Thoracic aorta (tissue), 2 donors: ENCODE measurements at regions not wholly inside any gene's neighbourhood (a gene's known extent, or its start where the extent isn't known, plus 50 kb on each side); places are given as distances from the start of the nearest gene placed in this dataset.

Experiments used
- ATAC-seq: fragments of 150-250 bp; one replicate; pipeline ENCODE4 v1.8.0; 2017; ENCODE audit warnings: low read depth; ENCODE audit not compliant: insufficient number of reproducible peaks, low FRiP score
- DNase-seq: peaks from one replicate; pipeline ENCODE4 v3.0.0-alpha.2; 2020; ENCODE audit warnings: low spot score
- H3K27ac ChIP-seq, 2 donors: fragments of 200-600 bp; sonication (generic); 1 replicate in 1 of 2; 2 replicates in 1 of 2; pipeline ENCODE4 v1.5.1; 2016; ENCODE audit warnings: mild to moderate bottlenecking in 2 of 2, moderate library complexity in 2 of 2
- H3K27me3 ChIP-seq: fragments of 200-600 bp; sonication (generic); replicated peaks from 2 replicates; pipeline ENCODE4 v1.6.0; 2016; ENCODE audit warnings: mild to moderate bottlenecking; ENCODE audit not compliant: insufficient read depth
- H3K36me3 ChIP-seq: fragments of 200-600 bp; sonication (generic); one replicate; pipeline ENCODE4 v1.5.1; 2016
- H3K4me1 ChIP-seq, 2 donors: fragments of 200-600 bp; sonication (generic); 1 replicate in 1 of 2; 2 replicates in 1 of 2; pipeline versions ENCODE4 v1.5.1 to v1.6.0; 2016; ENCODE audit warnings: low read depth in 2 of 2, mild to moderate bottlenecking in 1 of 2; ENCODE audit not compliant: control insufficient read depth in 1 of 2
- H3K4me3 ChIP-seq: fragments of 200-600 bp; sonication (generic); 2 replicates; pipeline ENCODE4 v1.5.1; 2016; ENCODE audit warnings: mild to moderate bottlenecking
- H3K9me3 ChIP-seq: fragments of 200-600 bp; sonication (generic); 2 replicates; pipeline ENCODE4 v1.5.1; 2016
- CTCF ChIP-seq: fragments of 200-600 bp; sonication (generic); IDR thresholded peaks from one replicate; pipeline ENCODE4 v1.5.1; 2019; ENCODE audit warnings: antibody characterized with exemption

- Histone ChIP-seq H3K36me3 (no peaks in the 10 kb centered on the region), H3K27ac (no peak overlapping the region), H3K4me3 (no peak overlapping the region), H3K27me3 (no peaks in the 10 kb centered on the region), H3K9me3 (no peaks in the 10 kb centered on the region), H3K4me1 (peaks cover 3 to 14% of the 10 kb centered on the region in 2 donors)
- TF ChIP-seq CTCF, result no peak
- no peak for DNase-seq
- ATAC-seq, result no peak
Observed at GRCh38 chr18:45430041-45430440, 185.2 kb upstream of the SLC14A2 start.

- Histone ChIP-seq H3K27me3 (no peaks in the 10 kb centered on the region), H3K36me3 (no peaks in the 10 kb centered on the region), H3K27ac (no peak overlapping the region), H3K4me1 (peaks cover 0 to 17% of the 10 kb centered on the region in 2 donors), H3K4me3 (no peak overlapping the region), H3K9me3 (no peaks in the 10 kb centered on the region)
- ATAC-seq (no peak), DNase-seq (no peak)
- no peak for TF ChIP-seq CTCF
Observed at GRCh38 chr18:45435810-45436209, 179.5 kb upstream of the SLC14A2 start.

- Histone ChIP-seq H3K4me1 (peaks cover 0 to 17% of the 10 kb centered on the region in 2 donors), H3K27me3 (no peaks in the 10 kb centered on the region), H3K36me3 (no peaks in the 10 kb centered on the region), H3K27ac (no peak overlapping the region), H3K4me3 (no peak overlapping the region), H3K9me3 (no peaks in the 10 kb centered on the region)
- DNase-seq (no peak), ATAC-seq (no peak)
- TF ChIP-seq CTCF, result no peak
Observed at GRCh38 chr18:45437366-45437765, 177.9 kb upstream of the SLC14A2 start.

- H3K4me3 ChIP-seq, result no peak overlapping the region
- ATAC-seq (no peak), DNase-seq (no peak)
- TF ChIP-seq CTCF, result no peak
- H3K36me3 ChIP-seq, result no peaks in the 10 kb centered on the region
- no peak overlapping the region for H3K27ac ChIP-seq
- no peaks in the 10 kb centered on the region for H3K27me3 ChIP-seq
- H3K4me1 ChIP-seq, result peaks cover 0 to 17% of the 10 kb centered on the region in 2 donors
- no peaks in the 10 kb centered on the region for H3K9me3 ChIP-seq
Observed at GRCh38 chr18:45439851-45440645, 175.2 kb upstream of the SLC14A2 start.

GRCh38 chr18:45441110-45441847 is 174.0 kb upstream of the SLC14A2 start:
- Histone ChIP-seq H3K36me3 (no peaks in the 10 kb centered on the region), H3K27me3 (no peaks in the 10 kb centered on the region), H3K4me1 (peaks cover 0 to 7% of the 10 kb centered on the region in 2 donors), H3K9me3 (no peaks in the 10 kb centered on the region), H3K4me3 (no peak overlapping the region), H3K27ac (no peak overlapping the region)
- TF ChIP-seq CTCF, result no peak
- ATAC-seq (no peak), DNase-seq (no peak)
